ENCODE measurements at regions not wholly inside any gene's neighbourhood (a gene's known extent, or its start where the extent isn't known, plus 50 kb on each side); places are given as distances from the start of the nearest gene placed in this dataset.

DNA sequence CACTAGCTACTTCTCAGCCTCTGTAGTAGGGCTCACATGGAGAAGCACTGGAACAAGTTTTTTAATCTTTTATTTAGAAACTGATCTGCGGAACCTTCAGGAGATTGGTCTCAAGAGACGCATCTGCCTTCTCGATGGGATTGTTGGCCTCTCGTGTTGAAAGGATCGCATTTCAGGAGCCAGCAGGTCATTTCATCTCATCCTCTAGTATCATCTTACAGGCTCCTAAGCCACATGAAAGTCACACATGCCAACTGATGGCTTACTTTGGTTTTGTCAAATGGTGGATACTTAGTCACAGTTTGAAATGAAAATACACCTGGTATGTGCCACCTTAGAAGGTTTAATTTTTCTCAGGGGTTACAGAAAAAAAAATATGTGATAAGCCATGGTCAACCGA lies 1703.6 kb downstream of the EFNB2 start:
- CTCF ChIA-PET, result no interaction called here
- H3K27ac ChIP-seq (ENCODE audit: extremely low read depth, low read depth, low read length), result no peak overlapping the region

DNA sequence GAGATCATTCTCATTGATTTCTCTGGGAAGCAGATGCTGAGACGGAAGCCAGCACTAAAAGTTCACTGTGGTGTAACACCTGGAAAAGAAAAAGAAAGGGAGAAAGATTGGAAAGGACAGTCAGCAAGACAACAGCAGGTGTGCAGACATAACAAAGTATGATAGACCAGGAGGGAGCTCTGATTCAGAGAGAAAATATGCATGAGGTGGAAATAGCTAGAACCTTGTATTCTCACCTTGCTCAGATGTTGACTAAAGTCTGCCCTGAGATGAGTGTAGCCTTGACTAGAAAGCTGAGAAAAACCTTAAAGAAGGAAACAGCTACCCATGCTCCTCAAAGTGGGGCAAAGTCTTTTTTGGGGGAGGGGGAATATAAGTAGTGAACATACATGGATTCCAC lies 1711.8 kb downstream of the EFNB2 start:
- ChIA-PET POLR2A (no interaction called here), CTCF (no interaction called here)
- Histone ChIP-seq H3K27ac (ENCODE audit: extremely low read depth, low read depth, low read length) (no peak overlapping the region), H3K9me3 (ENCODE audit: control insufficient read depth, insufficient read depth, low read depth, low read length) (no peaks in the 10 kb centered on the region), H3K4me1 (ENCODE audit: control insufficient read depth, insufficient read depth, low read length) (no peaks in the 10 kb centered on the region), H3K4me3 (ENCODE audit: low read depth, low read length) (no peak overlapping the region), H3K36me3 (ENCODE audit: control insufficient read depth in 2 of 2, insufficient read depth in 1 of 2, low read length in 2 of 2) (no peaks in the 10 kb centered on the region)
- TF ChIP-seq EGR2 (tag by site-specific recombination; IDR thresholded peaks at IDR 0.05; ENCODE audit: low read depth) (no peak), ZNF558 (tag by site-specific recombination; IDR thresholded peaks at IDR 0.05) (no peak), REPIN1 (tag by site-specific recombination; IDR thresholded peaks at IDR 0.05; ENCODE audit: low read depth) (no peak), ZNF202 (tag by site-specific recombination; IDR thresholded peaks at IDR 0.05; ENCODE audit: borderline replicate concordance) (no peak), OVOL3 (tag by site-specific recombination; IDR thresholded peaks at IDR 0.05) (no peak), ZNF654 (tag by site-specific recombination; IDR thresholded peaks at IDR 0.05; ENCODE audit: low read depth) (no peak), ZNF510 (tag by site-specific recombination; IDR thresholded peaks at IDR 0.05; ENCODE audit: insufficient replicate concordance) (no peak), ZNF830 (tag by site-specific recombination; IDR thresholded peaks at IDR 0.05; ENCODE audit: low read depth) (no peak)
- TF ChIP-seq, protein P1, sequence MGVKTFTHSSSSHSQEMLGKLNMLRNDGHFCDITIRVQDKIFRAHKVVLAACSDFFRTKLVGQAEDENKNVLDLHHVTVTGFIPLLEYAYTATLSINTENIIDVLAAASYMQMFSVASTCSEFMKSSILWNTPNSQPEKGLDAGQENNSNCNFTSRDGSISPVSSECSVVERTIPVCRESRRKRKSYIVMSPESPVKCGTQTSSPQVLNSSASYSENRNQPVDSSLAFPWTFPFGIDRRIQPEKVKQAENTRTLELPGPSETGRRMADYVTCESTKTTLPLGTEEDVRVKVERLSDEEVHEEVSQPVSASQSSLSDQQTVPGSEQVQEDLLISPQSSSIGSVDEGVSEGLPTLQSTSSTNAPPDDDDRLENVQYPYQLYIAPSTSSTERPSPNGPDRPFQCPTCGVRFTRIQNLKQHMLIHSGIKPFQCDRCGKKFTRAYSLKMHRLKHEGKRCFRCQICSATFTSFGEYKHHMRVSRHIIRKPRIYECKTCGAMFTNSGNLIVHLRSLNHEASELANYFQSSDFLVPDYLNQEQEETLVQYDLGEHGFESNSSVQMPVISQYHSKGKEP (tag by site-specific recombination; IDR thresholded peaks at IDR 0.05), result no peak

More for the DNA sequence above, 1703.6 kb downstream of the EFNB2 start:
- no peak overlapping the region for H3K4me3 ChIP-seq (ENCODE audit: low read depth, low read length)
- H3K36me3 ChIP-seq (ENCODE audit: control insufficient read depth in 2 of 2, insufficient read depth in 1 of 2, low read length in 2 of 2), result no peaks in the 10 kb centered on the region
- H3K9me3 ChIP-seq (ENCODE audit: control insufficient read depth, insufficient read depth, low read depth, low read length), result no peaks in the 10 kb centered on the region
- H3K4me1 ChIP-seq (ENCODE audit: control insufficient read depth, insufficient read depth, low read length), result no peaks in the 10 kb centered on the region
- POLR2A ChIA-PET, result no interaction called here
- TF ChIP-seq ZNF514 (tag by site-specific recombination; IDR thresholded peaks at IDR 0.05) (no peak), ZNF37A (tag by site-specific recombination; IDR thresholded peaks at IDR 0.05) (no peak), SCRT2 (tag by site-specific recombination; IDR thresholded peaks at IDR 0.05) (no peak), ZNF404 (tag by site-specific recombination; IDR thresholded peaks at IDR 0.05) (no peak), ZFP41 (tag by site-specific recombination; IDR thresholded peaks at IDR 0.05; ENCODE audit: borderline replicate concordance) (no peak), ZNF629 (tag by site-specific recombination; IDR thresholded peaks at IDR 0.05) (no peak), EGR2 (tag by site-specific recombination; IDR thresholded peaks at IDR 0.05; ENCODE audit: low read depth) (no peak), ZNF184 (tag by site-specific recombination; IDR thresholded peaks at IDR 0.05) (no peak), ZNF214 (tag by site-specific recombination; IDR thresholded peaks at IDR 0.05; ENCODE audit: borderline replicate concordance) (no peak), PRDM10 (tag by site-specific recombination; IDR thresholded peaks at IDR 0.05) (no peak), MEIS1 (CRISPR knock-in tag; IDR thresholded peaks at IDR 0.05; ENCODE audit: borderline replicate concordance) (no peak), ZNF76 (tag by site-specific recombination; IDR thresholded peaks at IDR 0.05; ENCODE audit: borderline replicate concordance, low read depth) (no peak), ZNF248 (tag by site-specific recombination; IDR thresholded peaks at IDR 0.05) (no peak), ZNF670 (tag by site-specific recombination; IDR thresholded peaks at IDR 0.05; ENCODE audit: low read depth) (no peak), ZNF791 (tag by site-specific recombination; IDR thresholded peaks at IDR 0.05) (no peak), ZNF433 (tag by site-specific recombination; IDR thresholded peaks at IDR 0.05; ENCODE audit: low read depth) (no peak)
- TF ChIP-seq, protein P1 (tag by site-specific recombination; IDR thresholded peaks at IDR 0.05), result no peak
